NCI-H446 (cell line): ENCODE measurements at regions not wholly inside any gene's neighbourhood (a gene's known extent, or its start where the extent isn't known, plus 50 kb on each side); places are given as distances from the start of the nearest gene placed in this dataset.
"Not testable (repeated sequence)": the region's sequence is repeated elsewhere in the genome, so short reads cannot be mapped to it uniquely, and the experiment has no call there.

Source experiments
- DNase-seq, 2 experiments: peaks; one replicate each; lab custom pipeline; 2025; lab: John Stamatoyannopoulos, UW

GRCh38 chr2:53610260-53610659 is 157.3 kb upstream of the CHAC2 start:
- no peak for DNase-seq

GRCh38 chr2:53609551-53609950 is 158.1 kb upstream of the CHAC2 start:
- DNase-seq: peak; percentile 29 to 65

GRCh38 chr2:53608293-53608692 is 159.3 kb upstream of the CHAC2 start:
- no peak for DNase-seq

- DNase-seq: peak; percentile 55 to 59
These were observed 166.8 kb upstream of the CHAC2 start for GRCh38 chr2:53600815-53601214.

- DNase-seq: not testable (repeated sequence)
These were observed 180.6 kb upstream of the CHAC2 start for GRCh38 chr2:53586733-53587612.

- DNase-seq: no peak
These were observed 182.6 kb upstream of the CHAC2 start for GRCh38 chr2:53584986-53585385.

- no peak for DNase-seq
These were observed 184.0 kb upstream of the CHAC2 start for GRCh38 chr2:53583583-53583982.

- DNase-seq: no peak
These were observed 185.0 kb upstream of the CHAC2 start for GRCh38 chr2:53582556-53582955.

- DNase-seq: no peak
These were observed 191.4 kb upstream of the CHAC2 start for GRCh38 chr2:53576166-53576565.

GRCh38 chr2:53575721-53576124 is 191.9 kb upstream of the CHAC2 start:
- DNase-seq: peak in 1 of 2 experiments; percentile 36

GRCh38 chr2:53572696-53573095 is 194.9 kb upstream of the CHAC2 start:
- DNase-seq: no peak

GRCh38 chr2:53569957-53570727 is 197.5 kb upstream of the CHAC2 start:
- DNase-seq: peak in 1 of 2 experiments; percentile 9

- no peak for DNase-seq
These were observed 199.1 kb upstream of the CHAC2 start for GRCh38 chr2:53568469-53568868.

GRCh38 chr2:53567073-53567472 is 200.5 kb upstream of the CHAC2 start:
- DNase-seq: no peak

GRCh38 chr2:53562407-53562806 is 205.2 kb upstream of the CHAC2 start:
- DNase-seq: no peak

- DNase-seq: no peak
These were observed 206.4 kb upstream of the CHAC2 start for GRCh38 chr2:53561155-53561554.

GRCh38 chr2:53559302-53559966 is 208.2 kb upstream of the CHAC2 start:
- DNase-seq: no peak

- no peak for DNase-seq
These were observed 208.7 kb upstream of the CHAC2 start for GRCh38 chr2:53558867-53559266.

- no peak for DNase-seq
These were observed 218.1 kb upstream of the CHAC2 start for GRCh38 chr2:53549497-53549896.

- peak; percentile 81 to 95 for DNase-seq
These were observed 222.0 kb upstream of the CHAC2 start for GRCh38 chr2:53545604-53546003.

- peak in 1 of 2 experiments; percentile 39 for DNase-seq
These were observed 222.6 kb upstream of the CHAC2 start for GRCh38 chr2:53544871-53545558.

GRCh38 chr2:53543083-53543482 is 224.5 kb upstream of the CHAC2 start:
- DNase-seq: no peak
